SK-N-SH (cell line): ENCODE measurements at regions not wholly inside any gene's neighbourhood (a gene's known extent, or its start where the extent isn't known, plus 50 kb on each side); places are given as distances from the start of the nearest gene placed in this dataset.

Experiments
- CTCF ChIA-PET: fragments of 300-600, 350-600 bp; formaldehyde crosslinking; extraction: SDS; loops from one replicate; lab custom pipeline; 2021; lab: Yijun Ruan, JAX
- POLR2A ChIA-PET: fragments of 350-600 bp; sonication (Branson Sonifier 250); formaldehyde crosslinking; extraction: SDS; loops from one replicate; lab custom pipeline; 2020; ENCODE audit warnings: antibody characterized with exemption, inconsistent platforms; lab: Yijun Ruan, JAX
- DNase-seq: peaks from one replicate; pipeline ENCODE4 v3.0.0; 2012
- H2AFZ ChIP-seq: fragments of 200-600 bp; sonication (generic); 2 replicates; pipeline ENCODE4 v1.8.1; 2016; ENCODE audit warnings: antibody characterized with exemption, mild to moderate bottlenecking, low read depth
- H3F3A ChIP-seq: fragments of 200-600 bp; sonication (generic); replicated peaks from 2 replicates; pipeline ENCODE3; 2016; ENCODE audit warnings: antibody characterized with exemption, mild to moderate bottlenecking; ENCODE audit not compliant: insufficient read depth
- H3K27ac ChIP-seq, 2 experiments: fragments of 200-500 bp in 1 of 2; fragments of 200-600 bp in 1 of 2; sonication (Bioruptor generic) in 1 of 2; sonication (generic), shearing (Covaris generic) in 1 of 2; 2 replicates each; pipeline versions ENCODE4 v1.5.1 to v1.6.1; 2014 to 2016; ENCODE audit warnings: low read depth in 2 of 2, inconsistent platforms in 1 of 2, low read length in 1 of 2, mild to moderate bottlenecking in 1 of 2, mixed read lengths in 1 of 2
- H3K27me3 ChIP-seq: fragments of 200-600 bp; sonication (generic), shearing (Covaris generic); 2 replicates; pipeline ENCODE4 v1.6.1; 2016; ENCODE audit warnings: mixed run types; ENCODE audit not compliant: insufficient read depth
- H3K36me3 ChIP-seq, 2 experiments: fragments of 200-500 bp in 1 of 2; fragments of 200-600 bp in 1 of 2; sonication (Bioruptor generic) in 1 of 2; sonication (generic) in 1 of 2; replicated peaks in 1 of 2; 2 replicates each; pipeline versions ENCODE3 to v1.5.1; 2014 to 2016; ENCODE audit warnings: low read length in 1 of 2, mild to moderate bottlenecking in 1 of 2; ENCODE audit not compliant: insufficient read depth in 2 of 2, control insufficient read depth in 1 of 2
- H3K4me1 ChIP-seq, 2 experiments: fragments of 200-500 bp in 1 of 2; fragments of 200-600 bp in 1 of 2; sonication (Bioruptor generic) in 1 of 2; sonication (generic), shearing (Covaris generic) in 1 of 2; 2 replicates each; pipeline versions ENCODE4 v1.5.1 to v1.6.1; 2014 to 2016; ENCODE audit warnings: low read depth in 1 of 2, low read length in 1 of 2, mixed run types in 1 of 2; ENCODE audit not compliant: insufficient read depth in 2 of 2, control insufficient read depth in 1 of 2
- H3K4me2 ChIP-seq: fragments of 200-600 bp; sonication (generic), shearing (Covaris generic); 2 replicates; pipeline ENCODE4 v1.6.1; 2017; ENCODE audit warnings: mixed run types
- H3K4me3 ChIP-seq, 2 experiments: fragments of 200-500 bp in 1 of 2; fragments of 200-600 bp in 1 of 2; sonication (Bioruptor generic) in 1 of 2; sonication (generic), shearing (Covaris generic) in 1 of 2; 2 replicates each; pipeline versions ENCODE4 v1.5.1 to v1.8.1; 2014 to 2016; ENCODE audit warnings: low read depth in 2 of 2, inconsistent platforms in 1 of 2, low read length in 1 of 2, mild to moderate bottlenecking in 1 of 2, mixed read lengths in 1 of 2, moderate library complexity in 1 of 2
- H3K79me2 ChIP-seq: fragments of 200-600 bp; sonication (generic); 2 replicates; pipeline ENCODE4 v1.8.1; 2017; ENCODE audit warnings: mild to moderate bottlenecking; ENCODE audit not compliant: insufficient read depth
- H3K9ac ChIP-seq: fragments of 200-600 bp; sonication (generic); 2 replicates; pipeline ENCODE4 v1.6.1; 2017; ENCODE audit warnings: mixed run types
- H3K9me2 ChIP-seq: fragments of 200-600 bp; sonication (generic); 2 replicates; pipeline ENCODE4 v1.6.1; 2017; ENCODE audit warnings: mixed run types
- H3K9me3 ChIP-seq: fragments of 200-600 bp; sonication (generic); 2 replicates; pipeline ENCODE4 v1.6.1; 2017; ENCODE audit warnings: mixed run types, mild to moderate bottlenecking, moderate library complexity
- H4K20me1 ChIP-seq: fragments of 200-600 bp; sonication (generic); 2 replicates; pipeline ENCODE4 v1.6.1; 2017; ENCODE audit warnings: mild to moderate bottlenecking, mixed run types; ENCODE audit not compliant: insufficient read depth
- CTCF ChIP-seq: fragments of 200-600 bp; sonication (generic); IDR thresholded peaks from 2 replicates; pipeline ENCODE4 v1.6.1; 2017; ENCODE audit warnings: antibody characterized with exemption, mild to moderate bottlenecking, moderate library complexity
- ELF1 ChIP-seq: IDR thresholded peaks from 2 replicates; pipeline ENCODE4 v1.4.0; 2012
- EP300 ChIP-seq, 2 experiments: IDR thresholded peaks; 2 replicates each; pipeline versions ENCODE4 v1.4.0 to v1.6.1; 2012; ENCODE audit warnings: borderline replicate concordance in 1 of 2, low read depth in 1 of 2, low read length in 1 of 2
- FOSL2 ChIP-seq: IDR thresholded peaks from 2 replicates; pipeline ENCODE4 v1.4.0; 2012; ENCODE audit warnings: low read depth, mild to moderate bottlenecking, moderate library complexity, borderline replicate concordance
- FOXJ3 ChIP-seq: sonication (generic); formaldehyde crosslinking; IDR thresholded peaks from 2 replicates; pipeline ENCODE4 v1.5.1; 2020; ENCODE audit warnings: mild to moderate bottlenecking, missing genetic modification reagents
- FOXM1 ChIP-seq: IDR thresholded peaks from 2 replicates; pipeline ENCODE4 v1.4.0; 2012; ENCODE audit warnings: low read depth, mild to moderate bottlenecking
- IRF3 ChIP-seq: fragments of 150-350 bp; IDR thresholded peaks from 2 replicates; pipeline ENCODE4 v1.6.1; 2016; ENCODE audit warnings: mild to moderate bottlenecking, low read depth, low read length
- MAX ChIP-seq: IDR thresholded peaks from 2 replicates; pipeline ENCODE4 v1.4.0; 2012; ENCODE audit warnings: low read depth
- MXI1 ChIP-seq: IDR thresholded peaks from 2 replicates; pipeline ENCODE4 v1.6.1; 2012; ENCODE audit warnings: mild to moderate bottlenecking, low read depth, low read length, improper control_type of control experiment
- PBX3 ChIP-seq: IDR thresholded peaks from 2 replicates; pipeline ENCODE4; 2012
- RAD21 ChIP-seq: IDR thresholded peaks from 2 replicates; pipeline ENCODE4 v1.6.1; 2012; ENCODE audit warnings: mild to moderate bottlenecking, low read length
- REST ChIP-seq: IDR thresholded peaks from 2 replicates; pipeline ENCODE4 v1.6.1; 2012; ENCODE audit warnings: mild to moderate bottlenecking, low read depth, low read length, moderate library complexity
- TCF12 ChIP-seq: IDR thresholded peaks from 2 replicates; pipeline ENCODE4 v1.4.0; 2012
- TEAD4 ChIP-seq: IDR thresholded peaks from 2 replicates; pipeline ENCODE4 v1.4.0; 2012; ENCODE audit warnings: mild to moderate bottlenecking, borderline replicate concordance; ENCODE audit not compliant: insufficient read depth
- USF1 ChIP-seq: IDR thresholded peaks from 2 replicates; pipeline ENCODE4 v1.4.0; 2012; ENCODE audit warnings: low read depth, borderline replicate concordance
- USF2 ChIP-seq: fragments of 150-350 bp; IDR thresholded peaks from 2 replicates; pipeline ENCODE4 v1.6.1; 2017; ENCODE audit warnings: antibody characterized with exemption, low read length, low read depth, borderline replicate concordance
- WGBS: methylation state at CpG from one replicate; pipeline ENCODE4 v1.1.6; 2017; ENCODE audit warnings: low lambda C conversion rate; 5-methylcytosine and 5-hydroxymethylcytosine counted together

- 80% methylated on average over 5 of the region's 5 CpGs for WGBS
- Histone ChIP-seq H2AFZ (no peak overlapping the region), H3K79me2 (no peaks in the 10 kb centered on the region), H3K4me3 (no peak overlapping the region), H3K9me2 (no peaks in the 10 kb centered on the region), H3K36me3 (no peaks in the 10 kb centered on the region), H3K9ac (no peak overlapping the region), H3K27ac (no peak overlapping the region), H3K9me3 (no peaks in the 10 kb centered on the region), H3F3A (no peaks in the 10 kb centered on the region), H3K4me1 (peaks cover 0 to 10% of the 10 kb centered on the region in 2 experiments; a peak in 2 of 4 replicates), H4K20me1 (no peaks in the 10 kb centered on the region), H3K4me2 (no peak overlapping the region), H3K27me3 (no peaks in the 10 kb centered on the region)
- no peak for DNase-seq
- no peak for TF ChIP-seq IRF3
- no peak for TF ChIP-seq FOXM1
- no peak for TF ChIP-seq REST
- no peak for TF ChIP-seq USF2
- TF ChIP-seq PBX3, result no peak
- TF ChIP-seq TCF12, result no peak
- TF ChIP-seq TEAD4, result no peak
- TF ChIP-seq FOSL2, result no peak
- no peak for TF ChIP-seq EP300 (IDR thresholded peaks at IDR 0.05; ENCODE audit: borderline replicate concordance in 1 of 2, low read depth in 1 of 2, low read length in 1 of 2)
- no peak for TF ChIP-seq FOXJ3
- no peak for TF ChIP-seq RAD21
- no peak for TF ChIP-seq ELF1
- TF ChIP-seq USF1, result no peak
- TF ChIP-seq MAX, result no peak
- no peak for TF ChIP-seq MXI1
- TF ChIP-seq CTCF, result no peak
- ChIA-PET POLR2A (no interaction called here), CTCF (no interaction called here)
Observed at GRCh38 chr6:149136273-149136912, 181.1 kb upstream of the TAB2 start.
